ENCODE measurements at regions not wholly inside any gene's neighbourhood (a gene's known extent, or its start where the extent isn't known, plus 50 kb on each side); places are given as distances from the start of the nearest gene placed in this dataset.

- ChIA-PET CTCF (no interaction called here), POLR2A (no interaction called here)
- no peaks in the 10 kb centered on the region for H3K9me3 Mint-ChIP-seq (ENCODE audit: insufficient read depth)
- H3K4me3 Mint-ChIP-seq = no peak overlapping the region
- no peak for ATAC-seq
- H3K4me1 Mint-ChIP-seq (ENCODE audit: low read depth) = no peaks in the 10 kb centered on the region
- H3K27ac Mint-ChIP-seq = no peak overlapping the region
- no peaks in the 10 kb centered on the region for H3K27me3 Mint-ChIP-seq (ENCODE audit: low read depth)
- DNase-seq = no peak
- H3K36me3 Mint-ChIP-seq (ENCODE audit: low read depth) = no peaks in the 10 kb centered on the region
These were observed 171.6 kb upstream of the IPO5 start for GRCh38 chr13:97781891-97782305.

GRCh38 chr13:97786510-97786909 is 167.0 kb upstream of the IPO5 start:
- ChIA-PET CTCF (no interaction called here), POLR2A (no interaction called here)
- Mint-ChIP-seq H3K9me3 (ENCODE audit: insufficient read depth) (peaks cover 7% of the 10 kb centered on the region), H3K27me3 (ENCODE audit: low read depth) (no peaks in the 10 kb centered on the region), H3K4me1 (ENCODE audit: low read depth) (no peaks in the 10 kb centered on the region), H3K4me3 (no peak overlapping the region), H3K36me3 (ENCODE audit: low read depth) (no peaks in the 10 kb centered on the region), H3K27ac (no peak overlapping the region)
- DNase-seq (no peak), ATAC-seq (no peak)

- CTCF ChIA-PET = no interaction called here
- Mint-ChIP-seq H3K27me3 (ENCODE audit: low read depth) (no peaks in the 10 kb centered on the region), H3K4me3 (no peak overlapping the region), H3K36me3 (ENCODE audit: low read depth) (no peaks in the 10 kb centered on the region), H3K27ac (no peak overlapping the region), H3K9me3 (ENCODE audit: insufficient read depth) (peaks cover 12% of the 10 kb centered on the region), H3K4me1 (ENCODE audit: low read depth) (no peaks in the 10 kb centered on the region)
- ATAC-seq = no peak
- POLR2A ChIA-PET = no interaction called here
- no peak for DNase-seq
These were observed 155.9 kb upstream of the IPO5 start for GRCh38 chr13:97797553-97797952.

GRCh38 chr13:97798171-97798821 is 155.2 kb upstream of the IPO5 start:
- Mint-ChIP-seq H3K9me3 (ENCODE audit: insufficient read depth) (peaks cover 7% of the 10 kb centered on the region), H3K27me3 (ENCODE audit: low read depth) (no peaks in the 10 kb centered on the region), H3K4me1 (ENCODE audit: low read depth) (no peaks in the 10 kb centered on the region), H3K4me3 (no peak overlapping the region), H3K36me3 (ENCODE audit: low read depth) (no peaks in the 10 kb centered on the region), H3K27ac (no peak overlapping the region)
- DNase-seq (no peak), ATAC-seq (no peak)
- ChIA-PET POLR2A (no interaction called here), CTCF (no interaction called here)

- H3K4me3 Mint-ChIP-seq = no peak overlapping the region
- CTCF ChIA-PET = no interaction called here
- no peaks in the 10 kb centered on the region for H3K4me1 Mint-ChIP-seq (ENCODE audit: low read depth)
- ATAC-seq (no peak), DNase-seq (no peak)
- POLR2A ChIA-PET = no interaction called here
- H3K9me3 Mint-ChIP-seq (ENCODE audit: insufficient read depth) = peaks cover 2% of the 10 kb centered on the region
- H3K27me3 Mint-ChIP-seq (ENCODE audit: low read depth) = no peaks in the 10 kb centered on the region
- H3K27ac Mint-ChIP-seq = no peak overlapping the region
- H3K36me3 Mint-ChIP-seq (ENCODE audit: low read depth) = no peaks in the 10 kb centered on the region
These were observed 154.6 kb upstream of the IPO5 start for GRCh38 chr13:97798836-97799235.

GRCh38 chr13:97802213-97802612 is 151.3 kb upstream of the IPO5 start:
- ATAC-seq (no peak), DNase-seq (no peak)
- H3K36me3 Mint-ChIP-seq (ENCODE audit: low read depth) = no peaks in the 10 kb centered on the region
- H3K9me3 Mint-ChIP-seq (ENCODE audit: insufficient read depth) = no peaks in the 10 kb centered on the region
- no peak overlapping the region for H3K4me3 Mint-ChIP-seq
- H3K27ac Mint-ChIP-seq = no peak overlapping the region
- ChIA-PET POLR2A (no interaction called here), CTCF (no interaction called here)
- H3K4me1 Mint-ChIP-seq (ENCODE audit: low read depth) = no peaks in the 10 kb centered on the region
- no peaks in the 10 kb centered on the region for H3K27me3 Mint-ChIP-seq (ENCODE audit: low read depth)

- no peak overlapping the region for H3K4me3 Mint-ChIP-seq
- ATAC-seq (no peak), DNase-seq (no peak)
- H3K4me1 Mint-ChIP-seq (ENCODE audit: low read depth) = no peaks in the 10 kb centered on the region
- ChIA-PET POLR2A (no interaction called here), CTCF (no interaction called here)
- H3K27ac Mint-ChIP-seq = no peak overlapping the region
- H3K9me3 Mint-ChIP-seq (ENCODE audit: insufficient read depth) = no peaks in the 10 kb centered on the region
- H3K36me3 Mint-ChIP-seq (ENCODE audit: low read depth) = no peaks in the 10 kb centered on the region
- H3K27me3 Mint-ChIP-seq (ENCODE audit: low read depth) = peaks cover 3% of the 10 kb centered on the region
These were observed 143.9 kb upstream of the IPO5 start for GRCh38 chr13:97809576-97809975.

GRCh38 chr13:97810152-97810551 is 143.3 kb upstream of the IPO5 start:
- CTCF ChIA-PET = no interaction called here
- DNase-seq = no peak
- POLR2A ChIA-PET = no interaction called here
- Mint-ChIP-seq H3K36me3 (ENCODE audit: low read depth) (no peaks in the 10 kb centered on the region), H3K9me3 (ENCODE audit: insufficient read depth) (no peaks in the 10 kb centered on the region), H3K27me3 (ENCODE audit: low read depth) (peaks cover 3% of the 10 kb centered on the region), H3K4me3 (no peak overlapping the region), H3K4me1 (ENCODE audit: low read depth) (no peaks in the 10 kb centered on the region), H3K27ac (no peak overlapping the region)
- no peak for ATAC-seq

- H3K27me3 Mint-ChIP-seq (ENCODE audit: low read depth) = peaks cover 2% of the 10 kb centered on the region
- POLR2A ChIA-PET = no interaction called here
- CTCF ChIA-PET = no interaction called here
- H3K9me3 Mint-ChIP-seq (ENCODE audit: insufficient read depth) = no peaks in the 10 kb centered on the region
- no peaks in the 10 kb centered on the region for H3K4me1 Mint-ChIP-seq (ENCODE audit: low read depth)
- no peak overlapping the region for H3K27ac Mint-ChIP-seq
- DNase-seq (no peak), ATAC-seq (no peak)
- no peak overlapping the region for H3K4me3 Mint-ChIP-seq
- H3K36me3 Mint-ChIP-seq (ENCODE audit: low read depth) = no peaks in the 10 kb centered on the region
These were observed 131.1 kb upstream of the IPO5 start for GRCh38 chr13:97822377-97822776.

GRCh38 chr13:97826421-97827012 is 127.0 kb upstream of the IPO5 start:
- POLR2A ChIA-PET = no interaction called here
- Mint-ChIP-seq H3K27ac (no peak overlapping the region), H3K9me3 (ENCODE audit: insufficient read depth) (no peaks in the 10 kb centered on the region), H3K36me3 (ENCODE audit: low read depth) (no peaks in the 10 kb centered on the region), H3K4me3 (no peak overlapping the region), H3K4me1 (ENCODE audit: low read depth) (no peaks in the 10 kb centered on the region), H3K27me3 (ENCODE audit: low read depth) (peaks cover 2% of the 10 kb centered on the region)
- DNase-seq (no peak), ATAC-seq (no peak)
- CTCF ChIA-PET = no interaction called here

GRCh38 chr13:97834250-97834649 is 119.2 kb upstream of the IPO5 start:
- ChIA-PET POLR2A (no interaction called here), CTCF (interaction anchor here (0.6 kb wide), 1 partner anchor 20 kb away, joined by 3 read pairs; no protein-coding TSS in a partner anchor)
- H3K4me3 Mint-ChIP-seq = no peak overlapping the region

GRCh38 chr13:97843189-97843588 is 110.3 kb upstream of the IPO5 start:
- Mint-ChIP-seq H3K4me3 (no peak overlapping the region), H3K36me3 (ENCODE audit: low read depth) (no peaks in the 10 kb centered on the region), H3K9me3 (ENCODE audit: insufficient read depth) (no peaks in the 10 kb centered on the region), H3K27me3 (ENCODE audit: low read depth) (peaks cover 7% of the 10 kb centered on the region), H3K27ac (no peak overlapping the region), H3K4me1 (ENCODE audit: low read depth) (no peaks in the 10 kb centered on the region)
- POLR2A ChIA-PET = no interaction called here
- DNase-seq (no peak), ATAC-seq (no peak)
- CTCF ChIA-PET = no interaction called here

More at GRCh38 chr13:97834250-97834649, 119.2 kb upstream of the IPO5 start:
- no peak for ATAC-seq
- no peak overlapping the region for H3K27ac Mint-ChIP-seq
- H3K36me3 Mint-ChIP-seq (ENCODE audit: low read depth) = no peaks in the 10 kb centered on the region
- H3K9me3 Mint-ChIP-seq (ENCODE audit: insufficient read depth) = no peaks in the 10 kb centered on the region
- DNase-seq = no peak
- H3K4me1 Mint-ChIP-seq (ENCODE audit: low read depth) = no peaks in the 10 kb centered on the region
- H3K27me3 Mint-ChIP-seq (ENCODE audit: low read depth) = peaks cover 4% of the 10 kb centered on the region

GRCh38 chr13:97844151-97844550 is 109.3 kb upstream of the IPO5 start:
- H3K36me3 Mint-ChIP-seq (ENCODE audit: low read depth) = no peaks in the 10 kb centered on the region
- H3K9me3 Mint-ChIP-seq (ENCODE audit: insufficient read depth) = no peaks in the 10 kb centered on the region
- CTCF ChIA-PET = interaction anchor here (1.3 kb wide), 1 partner anchor 12 kb away, joined by 4 read pairs; no protein-coding TSS in a partner anchor
- DNase-seq (no peak), ATAC-seq (no peak)
- H3K4me3 Mint-ChIP-seq = no peak overlapping the region
- H3K27me3 Mint-ChIP-seq (ENCODE audit: low read depth) = peaks cover 5% of the 10 kb centered on the region
- POLR2A ChIA-PET = no interaction called here
- no peak overlapping the region for H3K27ac Mint-ChIP-seq
- peaks cover 2% of the 10 kb centered on the region for H3K4me1 Mint-ChIP-seq (ENCODE audit: low read depth)

All from activated CD8-positive, alpha-beta T cell treated with anti-CD3 and anti-CD28 coated beads, Interleukin-2, amount 10 ng/mL, durations not matched to agents 7 days and 5 days (primary cell).